Vagina (tissue), 2 donors: ENCODE measurements at regions not wholly inside any gene's neighbourhood (a gene's known extent, or its start where the extent isn't known, plus 50 kb on each side); places are given as distances from the start of the nearest gene placed in this dataset.

Experiments used
- CTCF ChIP-seq, 3 experiments: fragments of 450-650 bp in 2 of 3; fragments of 200-600 bp in 1 of 3; sonication (generic) in 1 of 3; IDR thresholded peaks; one replicate each; pipeline ENCODE4 v1.5.1; 2017 to 2019; ENCODE audit warnings: antibody characterized with exemption in 3 of 3, mild to moderate bottlenecking in 2 of 3, moderate library complexity in 2 of 3
- POLR2A ChIP-seq, 2 donors: fragments of 450-650 bp; IDR thresholded peaks; one replicate each; pipeline ENCODE4 v1.6.1; 2017; ENCODE audit warnings: antibody characterized with exemption in 2 of 2, mild to moderate bottlenecking in 2 of 2, moderate library complexity in 2 of 2
- POLR2AphosphoS5 ChIP-seq, 2 donors: sonication (generic); formaldehyde crosslinking; IDR thresholded peaks; one replicate each; pipeline ENCODE4 v1.9.0; 2017; ENCODE audit warnings: antibody characterized with exemption in 2 of 2, mild to moderate bottlenecking in 2 of 2, low read depth in 1 of 2; ENCODE audit not compliant: insufficient read depth in 1 of 2

- TF ChIP-seq CTCF (IDR thresholded peaks at IDR 0.05) = no peak
- no peak for TF ChIP-seq POLR2A (IDR thresholded peaks at IDR 0.05)
- no peak for TF ChIP-seq POLR2AphosphoS5 (IDR thresholded peaks at IDR 0.05; ENCODE audit: insufficient read depth in 1 of 2, low read depth in 1 of 2)
These were observed 1342.9 kb downstream of the SI start for GRCh38 chr3:163735394-163735793.
